Esophagus squamous epithelium (tissue), 5 donors: ENCODE measurements at regions not wholly inside any gene's neighbourhood (a gene's known extent, or its start where the extent isn't known, plus 50 kb on each side); places are given as distances from the start of the nearest gene placed in this dataset.

Experiments
- DNase-seq: peaks from one replicate; lab custom pipeline; 2025; lab: John Stamatoyannopoulos, UW
- H3K27ac ChIP-seq, 4 donors: fragments of 200-600 bp; sonication (generic); one replicate each; pipeline ENCODE4 v1.5.1; 2016 to 2019; ENCODE audit warnings: mild to moderate bottlenecking in 1 of 4
- H3K27me3 ChIP-seq, 4 donors: fragments of 200-600 bp; sonication (generic); 1 replicate in 3 of 4; 2 replicates in 1 of 4; pipeline versions ENCODE4 v1.5.1 to v1.6.0; 2017 to 2021; ENCODE audit warnings: antibody characterized with exemption in 1 of 4
- H3K36me3 ChIP-seq, 3 donors: fragments of 200-600 bp; sonication (generic); one replicate each; pipeline ENCODE4 v1.5.1; 2016 to 2019
- H3K4me1 ChIP-seq, 3 donors: fragments of 200-600 bp; sonication (generic); one replicate each; pipeline ENCODE4 v1.5.1; 2017 to 2019
- H3K4me3 ChIP-seq, 4 donors: fragments of 200-600 bp; sonication (generic); 1 replicate in 3 of 4; 2 replicates in 1 of 4; pipeline ENCODE4 v1.5.1; 2016 to 2019; ENCODE audit warnings: mild to moderate bottlenecking in 2 of 4, moderate library complexity in 1 of 4
- H3K9me3 ChIP-seq, 3 donors: fragments of 200-600 bp; sonication (generic); one replicate each; pipeline ENCODE4 v1.5.1; 2016 to 2019
- POLR2A ChIP-seq, 4 donors: fragments of 450-650 bp; IDR thresholded peaks; one replicate each; pipeline ENCODE4 v1.6.1; 2017; ENCODE audit warnings: antibody characterized with exemption in 4 of 4, mild to moderate bottlenecking in 4 of 4, moderate library complexity in 3 of 4
- WGBS, 2 donors: methylation state at CpG; one replicate each; pipeline ENCODE4 v1.1.5; 2018; 5-methylcytosine and 5-hydroxymethylcytosine counted together
- intact Hi-C: fragments of 100-400 bp; cut with DNase I; formaldehyde crosslinking; loops from one replicate; pipeline ENCODE4 v1.15.0; 2022
- TF ChIP-seq, protein P1 (sequence below), 6 experiments: fragments of 450-650 bp in 4 of 6; fragments of 200-600 bp in 2 of 6; sonication (generic) in 2 of 6; IDR thresholded peaks; one replicate each; pipeline ENCODE4 v1.5.1; 2016 to 2019; ENCODE audit warnings: antibody characterized with exemption in 6 of 6, mild to moderate bottlenecking in 4 of 6, moderate library complexity in 4 of 6
- donor health status: DM: yes; HTN: yes; CAD: no.

DNA sequence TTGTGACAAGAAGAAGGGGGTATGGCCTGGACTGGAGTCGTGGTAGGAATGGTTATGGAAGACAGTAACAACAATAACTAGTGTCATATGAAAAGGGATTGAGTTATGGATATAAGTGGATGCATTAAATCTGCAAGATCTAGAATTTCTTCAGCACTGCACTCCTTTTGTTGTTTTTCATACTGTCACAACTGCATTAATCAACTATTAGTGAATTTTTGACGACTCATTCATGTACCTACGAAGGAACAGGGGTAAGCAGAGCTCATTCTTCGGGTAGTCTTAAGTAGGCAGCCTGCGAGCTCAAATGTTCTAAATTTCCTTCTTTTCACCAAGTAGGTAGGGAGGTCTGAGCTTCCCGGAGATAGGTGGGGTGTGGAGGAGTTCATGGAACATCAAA lies 109.7 kb upstream of the UPP2 start:
- Histone ChIP-seq H3K27ac (no peak overlapping the region), H3K9me3 (no peaks in the 10 kb centered on the region), H3K4me3 (no peak overlapping the region), H3K36me3 (no peaks in the 10 kb centered on the region), H3K27me3 (no peaks in the 10 kb centered on the region), H3K4me1 (no peaks in the 10 kb centered on the region)
- intact Hi-C loops: no loop called here
- TF ChIP-seq POLR2A (IDR thresholded peaks at IDR 0.05): no peak
- TF ChIP-seq, protein P1, sequence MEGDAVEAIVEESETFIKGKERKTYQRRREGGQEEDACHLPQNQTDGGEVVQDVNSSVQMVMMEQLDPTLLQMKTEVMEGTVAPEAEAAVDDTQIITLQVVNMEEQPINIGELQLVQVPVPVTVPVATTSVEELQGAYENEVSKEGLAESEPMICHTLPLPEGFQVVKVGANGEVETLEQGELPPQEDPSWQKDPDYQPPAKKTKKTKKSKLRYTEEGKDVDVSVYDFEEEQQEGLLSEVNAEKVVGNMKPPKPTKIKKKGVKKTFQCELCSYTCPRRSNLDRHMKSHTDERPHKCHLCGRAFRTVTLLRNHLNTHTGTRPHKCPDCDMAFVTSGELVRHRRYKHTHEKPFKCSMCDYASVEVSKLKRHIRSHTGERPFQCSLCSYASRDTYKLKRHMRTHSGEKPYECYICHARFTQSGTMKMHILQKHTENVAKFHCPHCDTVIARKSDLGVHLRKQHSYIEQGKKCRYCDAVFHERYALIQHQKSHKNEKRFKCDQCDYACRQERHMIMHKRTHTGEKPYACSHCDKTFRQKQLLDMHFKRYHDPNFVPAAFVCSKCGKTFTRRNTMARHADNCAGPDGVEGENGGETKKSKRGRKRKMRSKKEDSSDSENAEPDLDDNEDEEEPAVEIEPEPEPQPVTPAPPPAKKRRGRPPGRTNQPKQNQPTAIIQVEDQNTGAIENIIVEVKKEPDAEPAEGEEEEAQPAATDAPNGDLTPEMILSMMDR (IDR thresholded peaks at IDR 0.05): no peak
- 51 to 59% methylated on average over 6 of the region's 6 CpGs for WGBS, 2 donors
- DNase-seq: no peak

DNA sequence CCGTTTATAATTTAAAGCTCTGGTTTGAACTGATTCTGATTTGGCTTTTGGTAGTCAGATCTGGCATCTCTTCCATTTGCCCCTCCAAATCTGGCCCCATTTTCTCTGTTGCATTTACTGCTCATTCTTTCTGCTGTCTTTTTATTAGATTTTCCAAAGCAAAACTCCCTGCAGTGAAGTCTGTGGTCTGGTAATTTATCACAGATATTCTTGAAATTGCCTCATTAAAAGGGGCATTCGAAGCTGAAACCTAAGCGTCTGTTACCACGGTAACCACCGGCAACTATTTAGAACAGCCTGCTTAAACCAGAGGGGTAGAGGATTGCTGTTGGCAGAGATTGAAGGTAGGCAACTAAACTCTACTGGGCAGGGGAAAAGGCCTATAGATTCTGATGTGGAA lies 111.5 kb upstream of the UPP2 start:
- intact Hi-C loops: no loop called here
- Histone ChIP-seq H3K4me3 (no peak overlapping the region), H3K27me3 (no peaks in the 10 kb centered on the region), H3K27ac (no peak overlapping the region), H3K4me1 (no peaks in the 10 kb centered on the region), H3K36me3 (no peaks in the 10 kb centered on the region), H3K9me3 (no peaks in the 10 kb centered on the region)
- DNase-seq: no peak
- TF ChIP-seq, protein P1 (IDR thresholded peaks at IDR 0.05): no peak
- TF ChIP-seq POLR2A (IDR thresholded peaks at IDR 0.05): no peak
- WGBS, 2 donors: 43 to 56% methylated on average over 5 of the region's 5 CpGs

DNA sequence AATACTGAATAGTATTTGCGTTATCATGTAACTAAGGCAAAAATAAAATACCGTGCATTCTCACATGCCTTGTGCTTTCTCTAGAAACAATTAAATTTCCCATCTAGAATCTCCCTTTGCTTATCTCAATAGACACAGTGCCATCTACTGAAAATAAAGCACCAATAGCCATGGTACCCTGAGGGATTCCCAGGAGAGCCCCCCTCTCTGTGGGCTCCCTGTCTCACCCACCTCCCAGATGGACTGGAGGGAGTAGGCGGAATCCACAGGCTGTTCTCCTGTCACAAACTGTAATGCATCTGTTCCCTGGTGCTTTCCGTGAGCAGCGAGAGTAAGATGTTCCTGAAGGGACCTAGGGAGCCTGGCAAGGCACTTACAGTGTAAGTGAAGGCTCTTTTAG lies 112.4 kb upstream of the UPP2 start:
- DNase-seq: no peak
- H3K27ac ChIP-seq: no peak overlapping the region
- H3K4me1 ChIP-seq: no peaks in the 10 kb centered on the region
- TF ChIP-seq POLR2A (IDR thresholded peaks at IDR 0.05): no peak
- TF ChIP-seq, protein P1 (IDR thresholded peaks at IDR 0.05): no peak
- H3K36me3 ChIP-seq: no peaks in the 10 kb centered on the region
- H3K4me3 ChIP-seq: no peak overlapping the region
- WGBS, 2 donors: 76 to 93% methylated on average over 4 to 5 of the region's 5 CpGs
- intact Hi-C loops: no loop called here
- H3K9me3 ChIP-seq: no peaks in the 10 kb centered on the region
- H3K27me3 ChIP-seq: no peaks in the 10 kb centered on the region

GRCh38 chr2:157986761-157987160 lies 110.6 kb upstream of the ACVR1 start:
- TF ChIP-seq, protein P1 (IDR thresholded peaks at IDR 0.05): no peak
- no peak for TF ChIP-seq POLR2A (IDR thresholded peaks at IDR 0.05)
- Histone ChIP-seq H3K27me3 (no peaks in the 10 kb centered on the region), H3K9me3 (no peaks in the 10 kb centered on the region), H3K4me3 (no peak overlapping the region), H3K4me1 (no peaks in the 10 kb centered on the region), H3K36me3 (no peaks in the 10 kb centered on the region), H3K27ac (no peak overlapping the region)
- no peak for DNase-seq
- intact Hi-C loops: no loop called here

DNA sequence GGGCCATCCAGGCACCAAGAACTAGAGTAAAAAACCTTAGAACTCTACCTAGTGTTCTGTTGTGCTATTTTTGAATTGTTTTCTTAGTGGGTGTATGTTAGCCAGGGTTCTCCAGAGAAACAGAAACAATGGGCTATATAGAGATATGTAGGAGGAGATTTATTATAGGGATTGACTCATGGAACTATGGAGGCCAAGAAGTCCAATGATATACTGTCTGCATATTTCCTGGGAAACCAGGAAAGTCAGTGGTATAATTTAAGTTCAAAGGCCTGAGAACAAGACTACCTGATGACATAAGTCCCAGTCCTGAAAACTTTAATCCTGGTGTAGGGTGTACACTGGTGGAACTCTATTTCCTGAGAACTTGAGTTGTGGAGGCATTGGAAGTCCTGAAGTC lies 108.7 kb upstream of the ACVR1 start:
- Histone ChIP-seq H3K4me3 (no peak overlapping the region), H3K27me3 (no peaks in the 10 kb centered on the region), H3K27ac (no peak overlapping the region), H3K36me3 (no peaks in the 10 kb centered on the region), H3K4me1 (no peaks in the 10 kb centered on the region), H3K9me3 (peaks cover 0 to 14% (median 7%) of the 10 kb centered on the region in 3 donors)
- TF ChIP-seq, protein P1 (IDR thresholded peaks at IDR 0.05): no peak
- no peak for TF ChIP-seq POLR2A (IDR thresholded peaks at IDR 0.05)
- intact Hi-C loops: no loop called here
- DNase-seq: no peak
